ENCODE measurements at regions not wholly inside any gene's neighbourhood (a gene's known extent, or its start where the extent isn't known, plus 50 kb on each side); places are given as distances from the start of the nearest gene placed in this dataset.

DNA sequence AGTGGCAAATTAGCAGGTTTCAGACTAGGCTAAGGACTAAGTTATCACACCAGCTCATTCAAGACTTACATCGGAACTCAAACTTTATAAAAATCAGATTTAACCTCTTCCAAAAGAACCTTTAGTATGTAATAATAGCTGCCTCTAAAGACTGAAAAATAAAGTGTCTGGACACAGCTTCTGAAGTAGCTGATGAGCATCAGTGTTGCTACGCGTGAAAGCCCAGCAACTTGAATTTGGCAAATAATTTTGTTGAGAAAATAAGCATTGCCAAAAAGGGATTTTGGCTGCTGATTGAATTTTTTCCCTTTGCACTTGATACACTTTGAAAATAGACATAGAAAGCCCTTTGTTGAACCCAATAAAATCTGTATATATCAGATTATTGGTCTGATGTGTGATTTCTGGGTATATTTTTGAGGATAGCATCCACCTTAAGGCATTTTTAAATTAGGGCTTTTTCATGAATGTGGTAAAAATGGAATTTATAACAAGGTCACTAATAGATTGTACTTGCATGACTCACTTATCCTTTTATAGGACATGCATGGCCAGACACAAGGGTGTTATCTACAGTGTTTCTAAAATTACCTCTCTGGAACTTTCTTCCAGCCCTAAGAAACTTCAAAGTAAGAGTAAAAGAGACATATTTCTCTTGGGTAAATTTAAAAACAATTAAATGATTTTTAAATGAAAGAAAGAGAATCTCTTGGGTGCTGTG lies 350.4 kb downstream of the TENT5A start:
- Histone ChIP-seq H3K27me3 (ENCODE audit: control insufficient read depth, low read length) (no peaks in the 10 kb centered on the region), H3K36me3 (ENCODE audit: control insufficient read depth, low read length) (no peaks in the 10 kb centered on the region), H3K4me1 (ENCODE audit: control insufficient read depth, low read length) (no peaks in the 10 kb centered on the region), H3K4me3 (ENCODE audit: low read length) (no peak overlapping the region), H4K20me1 (ENCODE audit: control insufficient read depth, insufficient read depth, low read depth, low read length) (no peaks in the 10 kb centered on the region), H3F3A (ENCODE audit: control insufficient read depth, insufficient read depth) (no peaks in the 10 kb centered on the region), H3K79me2 (ENCODE audit: control insufficient read depth, low read length) (no peaks in the 10 kb centered on the region), H3K4me2 (ENCODE audit: low read length) (no peak overlapping the region), H3K9me3 (ENCODE audit: control insufficient read depth, insufficient read depth, low read length) (no peaks in the 10 kb centered on the region), H3K27ac (ENCODE audit: low read depth, low read length) (no peak overlapping the region), H3K9me2 (replicated peaks; ENCODE audit: control insufficient read depth, low read length) (no peaks in the 10 kb centered on the region)
- TF ChIP-seq CTCF (IDR thresholded peaks at IDR 0.05; ENCODE audit: low read depth, low read length, poor library complexity, severe bottlenecking): no peak
- TF ChIP-seq EZH2phosphoT487 (IDR thresholded peaks at IDR 0.05; ENCODE audit: borderline replicate concordance, low read length): no peak

GRCh38 chr6:81396916-81397315 lies 355.6 kb downstream of the TENT5A start:
- Histone ChIP-seq H4K20me1 (ENCODE audit: control insufficient read depth, insufficient read depth, low read depth, low read length) (no peaks in the 10 kb centered on the region), H3K27ac (ENCODE audit: low read depth, low read length) (no peak overlapping the region), H3K9me2 (replicated peaks; ENCODE audit: control insufficient read depth, low read length) (no peaks in the 10 kb centered on the region), H3K4me3 (ENCODE audit: low read length) (no peak overlapping the region), H3K9me3 (ENCODE audit: control insufficient read depth, insufficient read depth, low read length) (peaks cover 6% of the 10 kb centered on the region; the same call in 1 of the 2 replicates), H3K36me3 (ENCODE audit: control insufficient read depth, low read length) (no peaks in the 10 kb centered on the region), H3K79me2 (ENCODE audit: control insufficient read depth, low read length) (no peaks in the 10 kb centered on the region), H3K4me1 (ENCODE audit: control insufficient read depth, low read length) (no peaks in the 10 kb centered on the region), H3K4me2 (ENCODE audit: low read length) (no peak overlapping the region), H3K27me3 (ENCODE audit: control insufficient read depth, low read length) (no peaks in the 10 kb centered on the region), H3F3A (ENCODE audit: control insufficient read depth, insufficient read depth) (no peaks in the 10 kb centered on the region)
- TF ChIP-seq EZH2phosphoT487 (IDR thresholded peaks at IDR 0.05; ENCODE audit: borderline replicate concordance, low read length) (no peak), CTCF (IDR thresholded peaks at IDR 0.05; ENCODE audit: low read depth, low read length, poor library complexity, severe bottlenecking) (no peak)

GRCh38 chr6:81387163-81387562 lies 365.3 kb downstream of the TENT5A start:
- Histone ChIP-seq H4K20me1 (ENCODE audit: control insufficient read depth, insufficient read depth, low read depth, low read length) (no peaks in the 10 kb centered on the region), H3K27ac (ENCODE audit: low read depth, low read length) (no peak overlapping the region), H3K9me3 (ENCODE audit: control insufficient read depth, insufficient read depth, low read length) (no peaks in the 10 kb centered on the region), H3F3A (ENCODE audit: control insufficient read depth, insufficient read depth) (no peaks in the 10 kb centered on the region), H3K4me1 (ENCODE audit: control insufficient read depth, low read length) (no peaks in the 10 kb centered on the region), H3K79me2 (ENCODE audit: control insufficient read depth, low read length) (no peaks in the 10 kb centered on the region), H3K36me3 (ENCODE audit: control insufficient read depth, low read length) (no peaks in the 10 kb centered on the region), H3K4me2 (ENCODE audit: low read length) (no peak overlapping the region), H3K27me3 (ENCODE audit: control insufficient read depth, low read length) (no peaks in the 10 kb centered on the region), H3K4me3 (ENCODE audit: low read length) (no peak overlapping the region), H3K9me2 (replicated peaks; ENCODE audit: control insufficient read depth, low read length) (no peaks in the 10 kb centered on the region)
- TF ChIP-seq EZH2phosphoT487 (IDR thresholded peaks at IDR 0.05; ENCODE audit: borderline replicate concordance, low read length) (no peak), CTCF (IDR thresholded peaks at IDR 0.05; ENCODE audit: low read depth, low read length, poor library complexity, severe bottlenecking) (no peak)

Measured in DOHH2 (cell line).